Naive B cell (primary cell): ENCODE measurements at regions not wholly inside any gene's neighbourhood (a gene's known extent, or its start where the extent isn't known, plus 50 kb on each side); places are given as distances from the start of the nearest gene placed in this dataset.
A peak's percentile ranks its signal among the peaks of the same experiment; 100 is the strongest.

Source experiments
- ATAC-seq, 2 donors: fragments of 150-1000 bp; cut with Tn5 transposase; 2 replicates each; pipeline ENCODE4 v1.10.0; 2021; ENCODE audit warnings: low read depth in 2 of 2, mild to moderate bottlenecking in 2 of 2, moderate library complexity in 2 of 2
- DNase-seq: peaks from one replicate; pipeline ENCODE4 v3.0.0; 2022
- H3K27ac Mint-ChIP-seq, 6 donors: one replicate each; pipeline ENCODE4 v1.8.0; 2020 to 2022; ENCODE audit warnings: mild to moderate bottlenecking in 6 of 6, mixed read lengths in 6 of 6, moderate library complexity in 5 of 6, inconsistent platforms in 2 of 6
- H3K27me3 Mint-ChIP-seq, 3 donors: one replicate each; pipeline ENCODE4 v1.8.0; 2021 to 2022; ENCODE audit warnings: mixed read lengths in 3 of 3, mild to moderate bottlenecking in 1 of 3
- H3K36me3 Mint-ChIP-seq, 2 donors: one replicate each; pipeline ENCODE4 v1.8.0; 2020 to 2022; ENCODE audit warnings: mixed read lengths in 2 of 2, inconsistent platforms in 1 of 2, mild to moderate bottlenecking in 1 of 2
- H3K4me1 Mint-ChIP-seq, 3 donors: one replicate each; pipeline ENCODE4 v1.8.0; 2020 to 2022; ENCODE audit warnings: mixed read lengths in 3 of 3, inconsistent platforms in 1 of 3, mild to moderate bottlenecking in 1 of 3, moderate library complexity in 1 of 3
- H3K4me3 Mint-ChIP-seq, 8 donors: one replicate each; pipeline ENCODE4 v1.8.0; 2020 to 2022; ENCODE audit warnings: mild to moderate bottlenecking in 8 of 8, mixed read lengths in 8 of 8, moderate library complexity in 8 of 8, inconsistent platforms in 2 of 8
- H3K9me3 Mint-ChIP-seq, 7 donors: one replicate each; pipeline ENCODE4 v1.8.0; 2020 to 2022; ENCODE audit warnings: mixed read lengths in 7 of 7, mild to moderate bottlenecking in 5 of 7, inconsistent platforms in 2 of 7, moderate library complexity in 1 of 7

DNA sequence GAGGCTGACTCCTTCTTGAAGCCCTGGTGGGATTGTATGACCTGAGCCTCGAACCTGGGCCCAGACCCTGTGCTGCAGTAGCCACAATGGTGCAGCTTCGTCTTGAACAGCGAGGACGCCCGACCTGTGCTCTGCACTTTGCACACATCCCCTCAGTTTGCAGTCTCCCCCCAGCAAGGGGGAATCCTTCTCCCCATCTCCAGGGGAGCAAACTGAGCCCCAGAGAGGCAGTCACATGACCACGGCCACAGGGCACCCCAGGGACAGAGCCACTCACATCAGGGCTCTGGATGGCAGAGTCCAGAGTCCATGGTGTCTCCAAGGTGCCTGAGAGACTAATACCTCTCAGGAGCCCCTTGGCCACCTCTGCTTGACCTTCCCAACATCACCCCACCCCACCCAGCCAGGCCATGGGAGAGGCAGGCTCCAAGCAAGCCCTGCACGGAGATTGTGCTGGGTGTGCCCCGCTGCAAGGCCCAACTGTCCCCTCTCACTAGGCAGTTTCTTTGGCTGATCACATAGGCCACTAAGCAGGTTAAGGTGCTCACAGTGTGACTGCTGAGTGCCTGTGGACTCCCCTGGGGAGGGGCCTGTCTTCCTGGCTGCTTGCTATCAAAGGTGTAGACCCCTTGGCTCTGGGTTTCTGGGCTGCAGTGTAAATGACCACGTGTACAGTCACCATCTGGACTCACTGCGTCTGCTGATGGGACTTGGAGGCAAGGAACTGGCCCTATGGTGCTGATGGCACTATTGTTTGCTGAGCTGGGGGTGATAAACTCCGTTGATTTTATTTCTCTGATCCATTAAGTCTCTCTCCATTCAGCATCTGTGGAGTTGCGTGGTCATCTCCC, 398.1 kb downstream of the MATN1 start:
- ATAC-seq: no peak
- Mint-ChIP-seq H3K36me3 (no peaks in the 10 kb centered on the region), H3K27me3 (peaks cover 0 to 28% (median 10%) of the 10 kb centered on the region in 3 donors), H3K27ac (no peak overlapping the region), H3K4me3 (no peak overlapping the region), H3K4me1 (no peaks in the 10 kb centered on the region), H3K9me3 (no peaks in the 10 kb centered on the region)
- DNase-seq: no peak

DNA sequence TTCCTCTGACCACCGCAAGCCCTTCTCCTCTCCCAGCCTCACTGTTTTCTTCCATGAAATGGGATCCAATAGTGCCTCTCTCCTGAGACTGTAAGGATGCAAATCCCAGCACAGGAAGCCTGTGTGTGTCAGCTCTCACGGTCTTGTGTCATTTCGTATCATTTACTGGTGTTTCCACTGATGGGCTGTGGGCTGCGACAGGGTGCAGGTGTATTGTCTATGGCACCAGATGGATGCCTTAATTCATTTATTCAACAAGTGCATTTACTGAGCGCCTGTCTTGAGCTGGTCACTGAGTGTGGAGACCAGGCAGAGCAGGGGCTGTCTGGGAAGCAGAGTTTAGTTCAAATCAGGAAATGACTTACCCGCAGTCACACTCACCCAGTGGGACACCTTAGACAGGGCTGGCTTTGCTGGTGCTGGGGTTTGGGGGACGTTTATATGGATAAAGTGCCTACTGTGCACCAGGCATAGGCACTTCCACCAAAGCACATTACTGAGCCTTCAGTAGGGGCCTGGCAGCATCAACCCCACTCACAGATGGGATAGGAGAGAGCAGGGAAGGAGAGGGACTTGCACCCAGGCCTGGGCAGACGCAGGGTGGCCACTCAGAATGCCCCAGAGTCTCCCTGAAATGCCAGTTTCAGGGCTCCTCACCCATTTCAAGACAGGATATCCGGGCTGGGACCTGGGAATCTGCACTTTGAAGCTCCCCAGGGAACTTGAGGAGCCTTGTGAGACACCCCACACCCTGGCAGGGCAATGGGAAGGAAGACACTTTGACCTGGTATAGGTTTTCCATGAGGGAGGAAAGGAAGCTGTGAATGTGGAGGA, 398.9 kb downstream of the MATN1 start:
- Mint-ChIP-seq H3K27ac (no peak overlapping the region), H3K27me3 (peaks cover 0 to 35% (median 16%) of the 10 kb centered on the region in 3 donors), H3K4me1 (no peaks in the 10 kb centered on the region), H3K36me3 (no peaks in the 10 kb centered on the region), H3K9me3 (no peaks in the 10 kb centered on the region), H3K4me3 (no peak overlapping the region)
- ATAC-seq: no peak
- DNase-seq: no peak

DNA sequence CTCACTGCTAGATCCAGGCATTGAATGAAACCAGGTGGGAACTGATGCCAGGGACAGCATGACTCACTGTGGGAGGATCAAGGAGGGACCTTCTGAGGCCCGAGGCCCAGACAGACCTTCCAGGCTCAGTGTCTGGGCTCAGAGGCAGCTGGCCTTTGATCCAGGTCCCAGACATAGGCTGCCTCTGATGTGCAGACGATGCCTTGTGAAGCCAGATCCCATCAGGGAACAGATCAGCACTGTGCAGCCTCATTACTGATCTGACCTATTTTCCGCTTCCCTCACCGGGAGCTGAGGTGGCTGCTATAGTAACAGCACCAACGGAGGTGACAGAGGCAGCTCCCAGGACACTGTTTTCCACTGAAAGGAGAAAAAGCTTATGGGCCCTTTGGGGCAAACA, 399.5 kb downstream of the MATN1 start:
- Mint-ChIP-seq H3K27me3 (peaks cover 0 to 35% (median 16%) of the 10 kb centered on the region in 3 donors), H3K4me3 (no peak overlapping the region), H3K36me3 (no peaks in the 10 kb centered on the region), H3K9me3 (no peaks in the 10 kb centered on the region), H3K27ac (no peak overlapping the region), H3K4me1 (no peaks in the 10 kb centered on the region)
- no peak for ATAC-seq
- DNase-seq: no peak

DNA sequence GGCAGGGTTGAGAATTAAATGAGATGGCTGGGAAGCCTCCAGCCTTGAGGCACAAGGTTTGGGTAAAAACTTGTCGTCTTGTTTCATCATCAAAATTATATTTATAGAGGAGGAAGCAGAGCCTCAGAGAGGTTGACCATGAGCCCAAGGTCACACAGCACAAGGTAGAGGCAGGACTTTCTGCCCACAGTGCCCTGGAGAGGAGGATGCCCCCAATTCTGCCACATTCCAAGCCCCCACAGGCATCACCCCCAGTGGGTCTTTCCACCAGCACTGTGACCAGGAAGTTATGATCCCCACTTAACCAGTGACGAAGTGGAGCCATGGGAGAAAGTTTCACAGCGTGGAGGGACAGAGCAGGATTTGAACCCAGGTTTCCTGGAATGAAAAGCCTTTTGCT, 400.0 kb downstream of the MATN1 start:
- no peak for DNase-seq
- Mint-ChIP-seq H3K9me3 (no peaks in the 10 kb centered on the region), H3K4me1 (no peaks in the 10 kb centered on the region)

DNA sequence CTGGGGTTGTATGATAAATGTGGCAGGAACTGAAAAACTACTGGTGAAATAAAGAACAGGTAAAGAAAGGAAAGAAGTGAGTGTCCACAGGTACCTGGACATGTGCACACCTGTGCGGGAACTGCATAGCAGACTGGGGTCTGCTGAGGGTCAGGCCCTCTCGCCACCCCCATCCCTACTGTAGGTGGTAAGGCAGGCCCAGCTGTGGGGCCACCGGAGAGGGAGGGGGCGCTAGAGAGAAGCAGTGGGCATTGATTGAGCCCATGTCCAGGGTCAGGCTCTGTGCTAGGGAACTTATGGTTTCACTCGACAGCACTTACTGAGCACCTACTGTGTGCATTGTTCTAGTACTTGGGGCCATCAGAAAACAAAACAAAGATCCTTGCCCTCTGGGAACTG, 400.5 kb downstream of the MATN1 start:
- no peak overlapping the region for H3K4me3 Mint-ChIP-seq
- no peak for ATAC-seq
- no peaks in the 10 kb centered on the region for H3K9me3 Mint-ChIP-seq
- no peaks in the 10 kb centered on the region for H3K36me3 Mint-ChIP-seq
- DNase-seq: no peak
- H3K27ac Mint-ChIP-seq: peak overlapping the region in 1 of 6 donors; percentile 36
- peaks cover 0 to 35% (median 18%) of the 10 kb centered on the region in 3 donors for H3K27me3 Mint-ChIP-seq
- no peaks in the 10 kb centered on the region for H3K4me1 Mint-ChIP-seq

More for the DNA sequence above, 400.0 kb downstream of the MATN1 start:
- Mint-ChIP-seq H3K36me3 (no peaks in the 10 kb centered on the region), H3K27ac (no peak overlapping the region), H3K4me3 (no peak overlapping the region), H3K27me3 (peaks cover 0 to 35% (median 16%) of the 10 kb centered on the region in 3 donors)
- ATAC-seq: no peak

DNA sequence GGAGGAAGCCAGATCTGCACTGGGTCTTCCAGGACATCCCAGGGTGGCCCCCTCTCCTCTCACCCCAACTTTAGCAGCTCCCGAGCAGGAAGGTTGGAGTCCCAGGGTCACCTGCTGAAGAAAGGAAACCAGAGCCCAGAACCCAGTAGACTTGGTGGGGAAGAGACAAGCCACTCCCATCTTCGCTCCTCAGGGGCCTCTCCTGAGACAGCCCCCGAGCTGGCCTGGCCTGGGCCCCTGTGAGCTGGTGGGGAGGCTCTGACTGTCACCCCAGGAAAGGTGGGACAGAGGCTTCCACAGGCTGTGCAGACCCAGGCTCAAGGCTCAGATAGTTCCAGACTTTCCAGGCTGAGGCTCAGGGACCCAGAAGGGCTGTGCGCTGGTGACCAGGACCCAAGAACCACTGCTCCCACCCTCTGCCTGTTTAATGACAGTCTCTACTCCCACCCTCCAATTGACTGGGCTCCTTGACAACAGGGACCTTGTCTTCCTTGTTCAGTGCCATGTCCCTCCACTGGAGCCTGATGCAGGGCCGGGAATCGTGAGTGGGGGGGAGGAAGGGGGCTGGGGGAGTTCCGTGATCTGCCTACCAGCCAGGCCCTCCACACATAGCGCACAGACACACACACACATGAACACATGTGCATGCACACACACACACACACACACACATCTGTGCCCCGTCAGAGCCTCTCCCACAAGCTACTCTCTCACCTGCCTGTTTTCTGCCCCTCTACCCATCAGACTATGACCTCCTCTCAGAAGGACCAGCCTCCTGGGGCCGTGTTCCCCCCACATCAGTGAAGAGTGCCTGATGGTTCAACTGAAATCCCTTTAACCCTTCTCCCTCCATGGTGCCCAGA, 401.2 kb downstream of the MATN1 start:
- no peaks in the 10 kb centered on the region for H3K36me3 Mint-ChIP-seq
- DNase-seq (no peak), ATAC-seq (no peak)
- peaks cover 0 to 33% (median 24%) of the 10 kb centered on the region in 3 donors for H3K27me3 Mint-ChIP-seq
- no peak overlapping the region for H3K27ac Mint-ChIP-seq
- H3K4me3 Mint-ChIP-seq: no peak overlapping the region
- H3K4me1 Mint-ChIP-seq: no peaks in the 10 kb centered on the region
- H3K9me3 Mint-ChIP-seq: peaks cover 0 to under 1% (median 0%) of the 10 kb centered on the region in 7 donors

DNA sequence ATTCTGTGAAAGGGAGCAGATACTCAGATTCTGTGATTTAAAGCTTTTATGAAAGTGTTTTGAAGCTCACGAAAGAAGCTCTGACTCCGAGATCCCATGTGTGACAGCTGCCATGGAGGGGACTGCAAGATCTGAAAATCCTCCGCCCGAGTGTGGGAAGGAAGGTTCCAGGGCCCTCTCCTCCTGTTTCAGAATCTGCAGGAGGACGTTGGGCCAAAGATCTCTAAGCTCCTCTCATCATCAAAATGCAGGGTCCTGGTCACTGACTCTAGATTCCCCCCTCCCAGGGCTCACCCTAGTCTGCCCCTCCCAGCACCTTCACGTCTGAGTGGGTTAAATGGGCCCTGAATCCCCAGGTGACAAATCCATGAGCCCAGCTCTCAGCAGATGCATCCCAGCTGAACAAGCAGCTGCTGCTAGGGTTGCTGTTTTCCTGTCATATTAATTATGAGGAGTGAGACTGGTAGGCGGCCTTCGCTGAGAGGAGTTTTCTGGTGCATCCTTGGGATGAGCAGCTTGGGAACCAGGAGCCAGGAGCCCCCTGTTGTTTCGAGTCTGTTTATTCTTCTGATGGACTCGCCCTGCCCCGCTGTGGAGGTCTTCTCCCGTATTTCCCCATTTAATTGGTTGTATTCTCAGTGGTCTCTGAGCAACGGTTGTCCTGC, 402.0 kb downstream of the MATN1 start:
- H3K4me1 Mint-ChIP-seq: no peaks in the 10 kb centered on the region
- H3K9me3 Mint-ChIP-seq: peaks cover 0 to 8% (median 0%) of the 10 kb centered on the region in 7 donors
- H3K27me3 Mint-ChIP-seq: peaks cover 0 to 41% (median 28%) of the 10 kb centered on the region in 3 donors
- no peak overlapping the region for H3K4me3 Mint-ChIP-seq
- no peak overlapping the region for H3K27ac Mint-ChIP-seq
- ATAC-seq (no peak), DNase-seq (no peak)
- no peaks in the 10 kb centered on the region for H3K36me3 Mint-ChIP-seq

DNA sequence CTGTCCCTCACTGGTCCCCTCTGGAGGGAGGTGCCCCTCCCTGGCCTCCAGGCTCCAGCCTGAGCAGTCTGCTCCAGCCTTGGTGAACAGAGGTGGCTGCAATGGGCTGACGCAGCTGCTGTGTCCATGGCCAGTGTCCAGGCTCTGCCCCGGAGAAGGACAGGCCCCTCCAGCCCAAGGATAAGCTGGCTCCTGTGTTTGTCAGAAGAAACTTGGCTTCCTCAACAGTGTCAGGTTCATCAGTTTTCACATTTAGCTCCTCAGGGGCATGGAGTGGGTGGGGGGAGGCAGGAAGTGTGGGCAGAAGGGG, 402.8 kb downstream of the MATN1 start:
- H3K4me3 Mint-ChIP-seq: no peak overlapping the region
- H3K27ac Mint-ChIP-seq: no peak overlapping the region
- ATAC-seq (no peak), DNase-seq (no peak)
- no peaks in the 10 kb centered on the region for H3K4me1 Mint-ChIP-seq
- H3K36me3 Mint-ChIP-seq: no peaks in the 10 kb centered on the region
- peaks cover 0 to 11% (median under 1%) of the 10 kb centered on the region in 7 donors for H3K9me3 Mint-ChIP-seq
- peaks cover 0 to 49% (median 28%) of the 10 kb centered on the region in 3 donors for H3K27me3 Mint-ChIP-seq

DNA sequence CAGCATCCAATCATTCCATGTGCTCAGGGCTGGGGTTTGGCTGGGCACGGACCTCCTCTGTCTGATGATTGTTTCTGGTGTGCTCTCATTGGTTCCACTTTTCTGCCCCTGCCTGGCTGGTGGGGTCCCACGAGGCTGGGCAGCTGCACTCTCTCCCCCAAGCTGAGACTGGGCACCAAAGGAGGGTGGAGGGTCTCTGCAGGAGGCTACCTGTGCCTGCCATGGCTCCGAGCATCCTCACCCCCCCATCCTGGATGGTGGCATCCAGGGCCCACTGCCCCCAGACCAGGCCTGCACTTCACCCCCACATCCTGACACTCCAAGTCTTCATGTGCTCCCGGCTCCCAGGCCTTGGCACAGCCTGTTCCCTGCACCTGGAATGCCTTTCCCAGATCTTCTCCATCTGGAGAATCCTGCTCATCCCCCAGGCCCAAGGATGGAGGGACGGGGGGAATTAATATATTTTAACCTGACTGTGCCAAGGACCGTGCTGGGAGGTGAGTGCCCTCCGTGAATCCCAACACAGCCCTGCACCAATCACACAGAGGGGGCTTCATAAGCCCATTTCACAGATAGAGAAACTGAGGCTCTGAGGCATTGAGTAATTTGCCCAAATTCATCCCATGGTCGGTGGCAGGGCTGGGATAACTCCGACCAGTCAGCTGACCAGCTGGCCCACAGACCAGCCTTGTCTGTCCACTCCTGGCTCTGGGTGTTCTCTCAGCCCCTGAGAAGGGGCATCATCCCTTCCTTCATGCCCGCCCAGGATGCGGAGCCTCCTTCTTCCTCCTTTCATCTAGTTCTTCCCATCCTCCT, 403.4 kb downstream of the MATN1 start:
- Mint-ChIP-seq H3K4me3 (no peak overlapping the region), H3K27ac (no peak overlapping the region), H3K36me3 (no peaks in the 10 kb centered on the region), H3K4me1 (no peaks in the 10 kb centered on the region), H3K9me3 (peaks cover 0 to 11% (median 1%) of the 10 kb centered on the region in 7 donors), H3K27me3 (peaks cover 0 to 51% (median 28%) of the 10 kb centered on the region in 3 donors)
- no peak for DNase-seq
- no peak for ATAC-seq

DNA sequence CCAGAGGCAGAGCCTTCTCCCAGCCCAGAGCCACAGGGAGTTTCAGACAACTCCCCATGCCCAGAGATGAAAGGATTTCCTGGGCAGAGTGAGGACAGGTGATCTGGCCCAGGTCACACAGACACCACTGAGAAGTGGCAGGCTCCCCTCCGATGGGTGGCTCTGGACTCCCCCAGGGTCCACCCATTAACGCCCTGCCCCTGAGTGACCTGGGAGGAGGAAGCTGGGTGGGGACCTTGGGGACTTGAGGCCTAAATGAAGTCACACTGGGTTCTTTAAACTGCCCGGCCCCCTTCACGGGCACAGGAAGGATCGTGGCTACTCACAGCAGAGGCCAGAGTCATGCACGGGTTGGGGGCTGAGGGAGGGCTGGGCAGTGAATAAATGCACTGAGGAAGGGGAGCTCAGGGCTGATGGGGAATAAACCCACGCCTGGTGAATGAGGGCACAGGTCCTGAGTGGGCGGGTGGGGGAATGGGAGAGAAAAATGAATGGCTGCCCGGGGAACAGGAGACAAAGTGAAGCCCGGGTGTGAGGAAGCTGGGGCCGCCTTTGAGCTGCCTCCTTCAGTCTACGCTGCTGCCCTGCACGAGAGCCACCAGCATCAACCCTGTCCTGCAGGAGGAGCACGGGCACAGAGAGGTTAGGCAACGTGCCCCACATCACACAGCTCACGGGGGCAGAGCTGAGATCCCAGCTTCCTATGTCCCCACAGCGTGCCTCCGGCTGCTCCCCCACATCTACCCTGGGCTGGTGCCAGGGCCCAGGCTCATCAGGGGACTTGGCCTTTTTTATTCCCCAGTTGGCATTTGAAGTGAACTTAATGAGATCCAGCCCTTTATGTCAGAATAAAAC, 404.3 kb downstream of the MATN1 start:
- H3K27me3 Mint-ChIP-seq: peaks cover 4 to 48% (median 28%) of the 10 kb centered on the region in 3 donors
- no peak for ATAC-seq
- H3K9me3 Mint-ChIP-seq: peaks cover 0 to 11% (median 4%) of the 10 kb centered on the region in 7 donors
- H3K4me1 Mint-ChIP-seq: no peaks in the 10 kb centered on the region
- H3K4me3 Mint-ChIP-seq: no peak overlapping the region
- no peak for DNase-seq
- H3K36me3 Mint-ChIP-seq: no peaks in the 10 kb centered on the region
- H3K27ac Mint-ChIP-seq: no peak overlapping the region

DNA sequence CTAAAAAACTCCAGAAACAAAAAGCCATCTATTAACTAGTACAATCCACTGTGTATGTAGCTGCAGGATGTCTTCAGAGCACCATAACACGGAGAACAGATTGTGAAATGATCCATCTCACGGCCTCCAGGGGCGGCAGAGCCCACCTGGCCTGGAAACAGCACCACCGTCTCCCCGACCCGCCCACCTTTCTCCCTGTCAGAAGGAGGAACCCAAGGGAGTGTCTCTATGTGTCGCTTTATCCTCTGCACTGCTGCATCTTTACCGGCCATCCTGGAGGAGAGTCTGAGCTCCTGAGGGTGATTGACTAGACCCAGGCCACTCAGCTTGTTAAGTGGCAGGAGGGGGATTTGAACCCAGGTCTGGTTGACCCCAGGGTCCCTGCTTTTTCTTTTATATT, 405.0 kb downstream of the MATN1 start:
- peaks cover 0 to 11% (median 4%) of the 10 kb centered on the region in 7 donors for H3K9me3 Mint-ChIP-seq
- H3K27ac Mint-ChIP-seq: peak overlapping the region in 1 of 6 donors; percentile 53
- H3K36me3 Mint-ChIP-seq: no peaks in the 10 kb centered on the region
- DNase-seq (no peak), ATAC-seq (no peak)
- H3K4me3 Mint-ChIP-seq: no peak overlapping the region
- H3K4me1 Mint-ChIP-seq: no peaks in the 10 kb centered on the region
- H3K27me3 Mint-ChIP-seq: peaks cover 4 to 51% (median 25%) of the 10 kb centered on the region in 3 donors
